Caco-2 (cell line): ENCODE measurements at regions not wholly inside any gene's neighbourhood (a gene's known extent, or its start where the extent isn't known, plus 50 kb on each side); places are given as distances from the start of the nearest gene placed in this dataset.

Experiments
- BruUV-seq: library from RNA; stranded (reverse); fragments of 400-500 nt; replicated peaks from 2 replicates; lab custom pipeline; 2021; lab: Mats Ljungman, UMichigan
- CTCF ChIA-PET: fragments of 300-600 bp; sonication (Branson Sonifier 250); formaldehyde crosslinking; loops from one replicate; lab custom pipeline; 2022; ENCODE audit warnings: antibody characterized with exemption; lab: Charles Lee
- POLR2A ChIA-PET: fragments of 300-600 bp; sonication (Branson Sonifier 250); formaldehyde crosslinking; loops from one replicate; lab custom pipeline; 2022; ENCODE audit warnings: antibody characterized with exemption; lab: Charles Lee
- DNase-seq, 2 experiments: peaks; one replicate each; pipeline versions ENCODE4 v3.0.0 to v3.0.0-alpha.2; 2020 to 2022
- H3K27me3 ChIP-seq: replicated peaks from 2 replicates; pipeline ENCODE4 v1.6.0; 2011; ENCODE audit warnings: low read length; ENCODE audit not compliant: control insufficient read depth, insufficient read depth
- H3K36me3 ChIP-seq: 2 replicates; pipeline ENCODE4 v1.5.1; 2011; ENCODE audit warnings: low read length; ENCODE audit not compliant: control insufficient read depth, insufficient read depth
- H3K4me1 ChIP-seq: fragments of 250-450 bp; sonication (Bioruptor Pico); 2 replicates; pipeline ENCODE4 v1.5.1; 2020; ENCODE audit warnings: mild to moderate bottlenecking
- H3K4me3 ChIP-seq: 2 replicates; pipeline ENCODE4 v1.5.1; 2011; ENCODE audit warnings: low read depth, mild to moderate bottlenecking, control low read depth, low read length
- H3K9me3 ChIP-seq: fragments of 250-450 bp; sonication (Bioruptor Pico); 2 replicates; pipeline ENCODE4 v1.5.1; 2020; ENCODE audit warnings: mild to moderate bottlenecking, moderate library complexity
- H3K27ac Mint-ChIP-seq: one replicate; pipeline ENCODE4 v1.8.0; 2022; ENCODE audit warnings: mixed read lengths; ENCODE audit not compliant: unreplicated experiment
- H3K27me3 Mint-ChIP-seq: one replicate; pipeline ENCODE4 v1.8.0; 2022; ENCODE audit warnings: mixed read lengths; ENCODE audit not compliant: insufficient read depth, unreplicated experiment
- H3K36me3 Mint-ChIP-seq: one replicate; pipeline ENCODE4 v1.8.0; 2022; ENCODE audit warnings: mild to moderate bottlenecking, mixed read lengths; ENCODE audit not compliant: insufficient read depth, unreplicated experiment
- H3K4me1 Mint-ChIP-seq: one replicate; pipeline ENCODE4 v1.8.0; 2022; ENCODE audit warnings: low read depth, mixed read lengths; ENCODE audit not compliant: unreplicated experiment
- H3K4me3 Mint-ChIP-seq: one replicate; pipeline ENCODE4 v1.8.0; 2022; ENCODE audit warnings: mild to moderate bottlenecking, moderate library complexity, mixed read lengths; ENCODE audit not compliant: unreplicated experiment
- H3K9me3 Mint-ChIP-seq: one replicate; pipeline ENCODE4 v1.8.0; 2022; ENCODE audit warnings: mixed read lengths; ENCODE audit not compliant: unreplicated experiment
- intact Hi-C: fragments of 100-400 bp; cut with micrococcal nuclease; formaldehyde crosslinking; loops from one replicate; pipeline ENCODE4 v1.10.0; 2022; ENCODE audit not compliant: unreplicated experiment
- TF ChIP-seq, protein P1 (sequence below), 2 experiments: fragments of 200-600 bp in 1 of 2; IDR thresholded peaks; 1 replicate in 1 of 2; 2 replicates in 1 of 2; pipeline versions ENCODE4 v1.5.1 to v1.8.0; 2011 to 2022; ENCODE audit warnings: antibody characterized with exemption in 1 of 2, control low read depth in 1 of 2, inconsistent platforms in 1 of 2, low read depth in 1 of 2, low read length in 1 of 2, mild to moderate bottlenecking in 1 of 2, moderate library complexity in 1 of 2; ENCODE audit not compliant: insufficient read depth in 1 of 2, severe bottlenecking in 1 of 2, unreplicated experiment in 1 of 2

DNA sequence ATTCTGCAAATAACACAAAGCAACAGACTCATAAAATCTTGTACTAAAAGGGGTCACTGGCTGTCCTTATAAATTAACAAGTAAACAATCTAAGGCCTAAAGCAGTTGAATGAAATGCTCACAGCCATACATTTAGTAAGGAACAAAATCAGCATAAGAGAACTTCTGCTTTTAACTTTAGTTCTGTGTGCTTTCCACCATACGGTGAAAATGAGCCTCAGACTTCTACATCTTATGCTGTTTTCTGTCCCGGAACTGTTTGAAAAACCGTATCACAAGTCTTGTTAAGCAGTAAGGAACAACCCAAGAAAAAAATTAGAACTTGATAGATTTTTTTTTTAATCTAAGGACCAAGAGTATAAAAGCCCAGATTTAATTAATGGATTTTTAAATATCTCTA is 549.1 kb upstream of the MIR17HG start:
- POLR2A ChIA-PET = no interaction called here
- no TSS peak for BruUV-seq
- intact Hi-C loops = no loop called here
- Mint-ChIP-seq H3K4me1 (no peaks in the 10 kb centered on the region), H3K4me3 (no peak overlapping the region), H3K27ac (no peak overlapping the region), H3K36me3 (no peaks in the 10 kb centered on the region), H3K27me3 (no peaks in the 10 kb centered on the region), H3K9me3 (no peaks in the 10 kb centered on the region)
- Histone ChIP-seq H3K9me3 (no peaks in the 10 kb centered on the region), H3K27me3 (no peaks in the 10 kb centered on the region), H3K4me3 (no peak overlapping the region), H3K4me1 (no peaks in the 10 kb centered on the region), H3K36me3 (no peaks in the 10 kb centered on the region)
- no peak for DNase-seq
- CTCF ChIA-PET = no interaction called here
- TF ChIP-seq, protein P1, sequence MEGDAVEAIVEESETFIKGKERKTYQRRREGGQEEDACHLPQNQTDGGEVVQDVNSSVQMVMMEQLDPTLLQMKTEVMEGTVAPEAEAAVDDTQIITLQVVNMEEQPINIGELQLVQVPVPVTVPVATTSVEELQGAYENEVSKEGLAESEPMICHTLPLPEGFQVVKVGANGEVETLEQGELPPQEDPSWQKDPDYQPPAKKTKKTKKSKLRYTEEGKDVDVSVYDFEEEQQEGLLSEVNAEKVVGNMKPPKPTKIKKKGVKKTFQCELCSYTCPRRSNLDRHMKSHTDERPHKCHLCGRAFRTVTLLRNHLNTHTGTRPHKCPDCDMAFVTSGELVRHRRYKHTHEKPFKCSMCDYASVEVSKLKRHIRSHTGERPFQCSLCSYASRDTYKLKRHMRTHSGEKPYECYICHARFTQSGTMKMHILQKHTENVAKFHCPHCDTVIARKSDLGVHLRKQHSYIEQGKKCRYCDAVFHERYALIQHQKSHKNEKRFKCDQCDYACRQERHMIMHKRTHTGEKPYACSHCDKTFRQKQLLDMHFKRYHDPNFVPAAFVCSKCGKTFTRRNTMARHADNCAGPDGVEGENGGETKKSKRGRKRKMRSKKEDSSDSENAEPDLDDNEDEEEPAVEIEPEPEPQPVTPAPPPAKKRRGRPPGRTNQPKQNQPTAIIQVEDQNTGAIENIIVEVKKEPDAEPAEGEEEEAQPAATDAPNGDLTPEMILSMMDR (IDR thresholded peaks at IDR 0.05; ENCODE audit: insufficient read depth in 1 of 2, low read depth in 1 of 2, low read length in 1 of 2, severe bottlenecking in 1 of 2, unreplicated experiment in 1 of 2) = no peak

DNA sequence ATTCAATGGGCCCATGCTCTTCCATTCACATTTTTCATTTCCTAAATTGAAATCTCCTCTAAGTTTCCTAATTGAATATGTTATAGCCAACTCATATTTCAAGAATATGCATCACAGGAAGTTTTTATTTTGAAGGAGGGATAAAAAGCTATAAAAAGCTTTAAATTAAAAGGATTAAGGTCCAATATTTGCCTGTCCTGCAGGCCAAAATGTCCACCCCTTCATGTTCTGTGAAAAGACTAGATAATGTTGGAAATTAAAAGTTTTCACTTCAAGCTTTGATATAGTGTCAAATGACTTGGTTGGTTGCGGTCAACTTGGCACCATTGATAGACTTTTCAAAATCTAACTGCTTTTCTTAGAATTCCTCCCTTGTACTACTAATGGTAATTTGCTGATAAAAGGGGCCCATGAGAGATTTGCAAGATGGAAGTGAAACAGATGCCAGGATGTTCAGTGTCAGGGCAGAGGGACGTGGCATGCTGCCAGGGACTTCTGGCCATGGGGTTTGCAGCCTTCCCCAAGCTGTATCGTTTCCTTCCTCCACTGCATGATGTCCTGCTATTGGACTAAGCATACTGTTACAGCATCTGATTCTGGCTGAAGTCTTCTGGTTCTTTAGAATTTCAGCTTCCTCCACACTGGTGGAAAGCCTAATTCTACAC is 547.3 kb upstream of the MIR17HG start:
- POLR2A ChIA-PET = no interaction called here

DNA sequence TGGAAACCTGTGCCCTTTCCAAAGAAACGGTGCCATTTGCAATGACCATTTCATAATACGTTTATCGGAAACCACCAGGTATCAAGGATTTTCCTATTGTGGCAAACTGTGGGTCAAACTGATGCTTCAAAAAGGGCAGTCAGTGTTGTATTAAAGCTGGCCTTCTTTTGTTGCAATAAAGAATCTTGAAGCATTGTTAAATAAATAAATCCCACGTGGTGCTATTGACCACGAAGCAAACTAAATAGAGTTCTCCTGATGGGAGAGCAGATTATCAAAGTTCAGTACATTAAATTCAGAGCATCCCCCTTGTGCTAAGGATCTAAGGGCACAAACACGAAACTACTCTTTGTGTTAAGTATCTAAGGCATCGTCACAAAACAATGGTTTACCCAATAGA is 545.9 kb upstream of the MIR17HG start:
- H3K4me3 ChIP-seq = no peak overlapping the region
- no TSS peak for BruUV-seq
- no peak overlapping the region for H3K27ac Mint-ChIP-seq
- no peaks in the 10 kb centered on the region for H3K36me3 ChIP-seq
- no peaks in the 10 kb centered on the region for H3K9me3 Mint-ChIP-seq
- no peaks in the 10 kb centered on the region for H3K27me3 ChIP-seq
- DNase-seq = no peak
- no peaks in the 10 kb centered on the region for H3K36me3 Mint-ChIP-seq
- H3K4me1 Mint-ChIP-seq = no peaks in the 10 kb centered on the region
- no peaks in the 10 kb centered on the region for H3K27me3 Mint-ChIP-seq
- H3K4me3 Mint-ChIP-seq = no peak overlapping the region
- ChIA-PET CTCF (no interaction called here), POLR2A (no interaction called here)
- TF ChIP-seq, protein P1 (IDR thresholded peaks at IDR 0.05; ENCODE audit: insufficient read depth in 1 of 2, low read depth in 1 of 2, low read length in 1 of 2, severe bottlenecking in 1 of 2, unreplicated experiment in 1 of 2) = no peak
- H3K4me1 ChIP-seq = no peaks in the 10 kb centered on the region
- no peaks in the 10 kb centered on the region for H3K9me3 ChIP-seq
- intact Hi-C loops = no loop called here

More for the DNA sequence above, 547.3 kb upstream of the MIR17HG start:
- H3K9me3 ChIP-seq = no peaks in the 10 kb centered on the region
- Mint-ChIP-seq H3K36me3 (no peaks in the 10 kb centered on the region), H3K27ac (no peak overlapping the region), H3K9me3 (no peaks in the 10 kb centered on the region), H3K4me1 (no peaks in the 10 kb centered on the region), H3K4me3 (no peak overlapping the region), H3K27me3 (no peaks in the 10 kb centered on the region)
- TF ChIP-seq, protein P1 (IDR thresholded peaks at IDR 0.05; ENCODE audit: insufficient read depth in 1 of 2, low read depth in 1 of 2, low read length in 1 of 2, severe bottlenecking in 1 of 2, unreplicated experiment in 1 of 2) = no peak
- H3K36me3 ChIP-seq = no peaks in the 10 kb centered on the region
- DNase-seq = no peak
- intact Hi-C loops = no loop called here
- no peaks in the 10 kb centered on the region for H3K27me3 ChIP-seq
- BruUV-seq = no TSS peak
- H3K4me1 ChIP-seq = no peaks in the 10 kb centered on the region
- no peak overlapping the region for H3K4me3 ChIP-seq
- CTCF ChIA-PET = no interaction called here
